ENCODE measurements at regions not wholly inside any gene's neighbourhood (a gene's known extent, or its start where the extent isn't known, plus 50 kb on each side); places are given as distances from the start of the nearest gene placed in this dataset.

- no peak for DNase-seq
These were observed 239.9 kb upstream of the ZNF32 start for GRCh38 chr10:43888586-43888985.

GRCh38 chr10:43885842-43886241, 237.2 kb upstream of the ZNF32 start:
- DNase-seq, result no peak

DNA sequence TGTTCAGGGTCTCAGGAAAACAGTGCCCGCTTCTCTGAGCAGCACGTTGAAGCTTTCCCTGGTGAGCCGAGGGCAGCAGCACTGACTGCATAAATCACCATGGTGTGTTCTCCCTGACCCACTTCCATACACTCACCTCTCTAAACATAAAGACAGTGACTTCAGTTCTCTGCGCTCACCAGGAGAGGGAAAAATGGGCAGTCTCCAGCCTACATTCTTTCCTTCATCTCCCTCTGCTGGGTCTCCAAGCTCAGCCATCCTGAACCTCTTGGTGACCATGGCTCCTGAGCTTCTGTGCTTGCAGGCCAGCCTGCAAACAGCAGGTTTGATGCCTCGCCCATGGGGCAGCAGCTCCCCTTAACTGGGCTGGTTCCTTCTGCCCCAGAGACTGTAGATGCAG, 236.6 kb upstream of the ZNF32 start:
- no peak for DNase-seq

DNA sequence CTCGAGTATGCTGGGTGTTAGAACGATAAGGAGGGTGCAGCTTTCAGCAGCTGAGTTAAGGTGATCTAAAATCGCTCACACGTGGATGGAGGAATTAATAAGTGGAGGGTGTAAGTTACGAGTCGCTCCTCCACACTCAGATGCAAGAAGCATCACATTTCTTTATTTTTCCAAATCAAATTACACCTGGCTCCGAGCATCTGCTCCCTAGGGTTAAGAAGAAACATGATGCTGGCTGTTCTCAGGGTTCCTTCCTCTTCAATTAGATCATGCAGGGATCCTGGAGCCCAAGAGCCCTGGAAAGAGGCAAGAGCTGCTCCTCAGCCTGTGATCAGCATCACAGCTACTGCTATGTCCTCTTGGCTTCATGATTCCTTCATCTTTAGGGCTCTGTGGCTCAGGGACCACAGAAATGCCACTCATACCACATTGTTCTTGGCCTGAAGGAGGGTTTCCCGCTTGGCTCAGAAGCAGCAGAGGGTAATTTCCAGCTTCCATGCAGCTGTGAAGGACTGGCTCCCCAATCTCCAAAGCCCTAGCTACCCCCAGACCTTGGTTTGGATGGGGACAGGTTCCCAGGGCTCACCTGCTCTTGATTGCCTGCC, 235.9 kb upstream of the ZNF32 start:
- no peak for DNase-seq

DNA sequence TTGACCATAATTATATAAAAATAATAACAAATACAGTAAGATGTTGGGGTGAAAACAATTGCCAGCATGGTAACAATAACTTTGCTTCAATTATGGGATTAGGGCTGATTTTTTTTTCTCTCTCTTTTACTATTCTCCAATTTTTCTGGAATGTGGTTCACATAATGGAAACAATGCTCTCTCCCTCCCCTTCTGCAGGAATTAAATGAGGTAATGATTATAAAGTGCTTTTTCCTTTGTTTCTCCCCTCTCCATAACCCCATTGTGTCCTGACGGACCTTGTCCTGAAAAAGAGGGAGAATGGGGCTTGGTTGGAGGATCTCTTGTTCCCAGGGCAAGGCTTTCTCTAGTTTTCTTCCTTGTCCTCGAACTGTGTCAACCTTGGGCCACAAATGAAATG, 234.0 kb upstream of the ZNF32 start:
- DNase-seq, result no peak

- DNase-seq, result no peak
These were observed 233.0 kb upstream of the ZNF32 start for GRCh38 chr10:43881657-43882056.

DNA sequence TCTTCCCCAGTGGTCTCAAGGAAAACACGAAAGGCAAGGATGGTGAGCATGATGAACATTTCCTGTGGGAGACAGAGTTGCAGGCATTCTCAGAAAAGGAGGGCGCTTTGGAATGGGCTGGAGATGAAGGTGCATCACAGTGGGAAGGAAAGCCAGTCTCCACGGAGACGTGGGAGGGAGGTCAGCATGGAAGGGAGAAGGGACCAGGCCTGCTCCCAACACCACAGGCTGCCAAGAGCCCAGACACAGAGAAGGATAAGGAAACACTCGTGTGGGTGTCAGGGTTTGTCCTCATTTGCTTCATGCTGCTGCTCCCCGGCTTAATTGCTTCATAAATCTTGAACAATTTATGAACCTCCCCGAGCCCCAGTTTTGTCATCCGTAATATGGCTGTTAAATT, 231.5 kb upstream of the ZNF32 start:
- no peak for DNase-seq

DNA sequence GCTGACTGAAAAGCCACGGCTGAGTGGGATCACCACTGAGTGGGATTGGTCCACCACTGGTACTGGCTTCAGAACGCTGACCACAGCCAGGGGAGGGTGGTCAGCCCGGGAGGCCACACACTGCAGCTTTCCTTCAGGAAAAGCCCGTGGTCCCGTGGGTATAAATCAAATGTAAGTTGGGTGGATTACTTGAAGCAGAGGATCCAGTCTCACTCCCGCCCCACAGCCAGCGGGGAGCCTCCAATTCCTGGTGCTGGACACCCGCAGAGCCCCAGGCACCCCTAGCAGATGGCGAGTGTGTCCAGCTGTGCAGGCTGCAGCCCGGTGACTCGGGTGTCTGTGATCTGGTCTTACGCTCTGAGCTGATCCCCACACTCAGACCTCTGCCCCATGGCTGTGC, 231.1 kb upstream of the ZNF32 start:
- DNase-seq, result no peak

DNA sequence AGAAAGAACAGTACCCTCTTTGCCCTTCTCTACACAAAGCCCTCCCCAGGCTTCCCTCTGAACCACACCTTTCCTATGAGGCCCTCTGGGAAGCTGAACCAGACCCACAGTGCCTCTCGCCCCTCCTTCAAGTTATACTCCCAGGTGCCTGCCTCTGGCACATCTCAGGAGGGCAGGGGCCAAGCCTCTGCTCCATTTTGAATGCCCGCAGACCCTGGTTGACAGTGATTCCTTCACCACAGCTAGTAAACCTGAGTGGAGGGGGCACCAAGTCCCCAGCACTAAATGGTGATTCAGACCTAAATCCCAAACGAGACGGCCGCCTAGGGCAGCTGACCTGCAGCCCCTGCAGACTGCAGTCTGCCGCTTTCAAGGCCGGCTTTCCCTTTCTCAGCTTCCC, 230.5 kb upstream of the ZNF32 start:
- DNase-seq, result no peak

DNA sequence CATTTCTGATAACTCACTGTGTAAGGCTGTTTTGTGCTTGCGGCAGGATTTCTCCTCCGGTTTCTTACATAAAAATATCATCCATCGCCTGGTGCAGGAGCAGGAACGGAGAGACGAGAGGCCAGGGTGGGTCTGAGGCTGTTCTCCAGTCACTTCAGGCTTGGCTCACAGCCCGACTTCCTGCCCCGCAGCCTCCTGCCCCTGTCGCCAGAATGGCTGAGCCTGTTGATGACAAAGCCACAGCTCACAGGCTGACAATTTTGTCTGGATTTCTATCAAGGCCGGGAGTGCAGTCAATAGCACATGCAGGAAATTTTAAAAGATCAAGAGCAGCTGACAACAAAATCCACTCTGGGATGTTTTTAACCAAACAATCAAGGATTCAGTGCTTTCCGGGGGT, 229.7 kb upstream of the ZNF32 start:
- DNase-seq, result no peak

DNA sequence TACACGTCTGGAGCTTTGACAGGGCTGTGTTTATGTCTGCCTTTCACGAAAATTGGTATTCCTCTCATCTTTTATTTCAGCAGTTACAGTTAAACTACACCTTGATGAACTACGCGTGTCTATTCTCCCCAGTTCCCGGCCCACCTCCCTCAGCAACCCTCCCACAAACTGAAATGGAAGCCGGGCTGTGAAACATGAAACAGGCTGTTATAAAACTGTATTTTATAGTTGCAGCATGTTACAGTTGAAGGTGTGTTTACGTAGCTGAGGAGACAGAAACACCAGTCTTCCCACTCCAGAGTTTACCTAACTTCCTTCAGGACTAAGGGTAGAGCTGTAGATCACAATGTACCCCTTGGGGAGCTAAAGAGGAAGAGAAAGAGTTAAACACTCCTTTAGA, 228.3 kb upstream of the ZNF32 start:
- no peak for DNase-seq

DNA sequence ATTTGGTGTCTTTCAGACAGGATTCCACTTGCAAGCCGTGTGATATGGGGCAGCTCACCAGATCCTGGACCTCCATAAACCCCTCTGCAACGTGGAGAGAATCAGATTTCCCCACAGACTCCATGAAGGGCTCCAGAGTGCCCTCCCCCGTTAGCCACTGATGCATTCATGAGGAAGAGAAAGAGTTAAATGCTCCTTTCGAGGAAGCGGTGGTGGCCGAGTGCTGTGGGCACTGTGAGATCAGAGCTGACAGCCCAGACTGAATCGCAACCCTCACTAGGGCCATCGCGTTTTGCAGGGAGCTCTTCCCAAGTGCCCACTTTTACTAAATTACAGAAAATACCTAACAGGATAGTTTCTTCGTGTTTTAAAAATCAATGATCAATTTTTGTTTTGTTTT, 226.3 kb upstream of the ZNF32 start:
- DNase-seq, result no peak

GRCh38 chr10:43873717-43874116, 225.0 kb upstream of the ZNF32 start:
- DNase-seq, result no peak

DNA sequence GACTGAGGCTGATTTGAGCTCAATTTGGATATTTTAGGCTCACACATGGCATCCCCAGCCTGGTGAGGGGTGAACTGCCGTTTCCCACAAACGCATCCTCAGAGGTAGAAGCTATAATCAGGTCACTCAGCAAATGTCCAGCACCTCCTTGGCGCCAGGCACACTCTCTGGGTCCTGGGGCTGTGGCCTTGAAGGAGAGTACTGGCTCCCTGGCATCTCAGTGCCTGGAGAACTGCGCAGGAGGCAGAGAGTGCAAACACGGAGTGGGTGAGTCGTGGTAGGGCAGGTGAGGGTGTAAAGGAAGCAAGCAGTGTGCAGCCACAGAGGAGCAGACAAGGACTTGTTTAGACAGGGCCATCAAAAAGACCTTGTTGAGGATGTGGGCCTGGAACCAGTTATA, 224.0 kb upstream of the ZNF32 start:
- DNase-seq, result no peak

GRCh38 chr10:43871545-43871944, 222.9 kb upstream of the ZNF32 start:
- no peak for DNase-seq

DNA sequence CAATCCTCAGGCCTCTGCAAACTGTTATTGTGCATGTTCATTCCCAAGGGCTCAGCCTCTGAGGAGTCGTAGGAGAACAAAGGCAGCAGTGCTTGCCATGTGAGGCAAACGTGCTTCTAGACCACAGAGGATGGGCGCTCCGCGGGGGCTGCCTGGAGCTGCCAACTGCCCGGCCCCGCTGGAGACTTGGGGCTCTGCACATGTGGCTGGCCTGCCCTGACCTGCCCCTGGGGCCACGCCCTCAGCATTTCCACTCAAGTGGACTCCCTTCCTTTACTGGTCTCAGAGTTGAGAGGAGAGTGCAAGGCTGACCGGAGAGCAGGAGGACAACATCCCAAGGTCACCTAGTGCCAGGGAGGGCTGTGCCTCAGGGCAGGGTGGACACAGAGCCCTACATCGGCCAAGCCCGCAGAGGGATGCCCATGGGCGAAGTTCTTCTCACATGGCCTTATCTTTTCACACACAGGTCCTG, 222.3 kb upstream of the ZNF32 start:
- DNase-seq, result no peak

DNA sequence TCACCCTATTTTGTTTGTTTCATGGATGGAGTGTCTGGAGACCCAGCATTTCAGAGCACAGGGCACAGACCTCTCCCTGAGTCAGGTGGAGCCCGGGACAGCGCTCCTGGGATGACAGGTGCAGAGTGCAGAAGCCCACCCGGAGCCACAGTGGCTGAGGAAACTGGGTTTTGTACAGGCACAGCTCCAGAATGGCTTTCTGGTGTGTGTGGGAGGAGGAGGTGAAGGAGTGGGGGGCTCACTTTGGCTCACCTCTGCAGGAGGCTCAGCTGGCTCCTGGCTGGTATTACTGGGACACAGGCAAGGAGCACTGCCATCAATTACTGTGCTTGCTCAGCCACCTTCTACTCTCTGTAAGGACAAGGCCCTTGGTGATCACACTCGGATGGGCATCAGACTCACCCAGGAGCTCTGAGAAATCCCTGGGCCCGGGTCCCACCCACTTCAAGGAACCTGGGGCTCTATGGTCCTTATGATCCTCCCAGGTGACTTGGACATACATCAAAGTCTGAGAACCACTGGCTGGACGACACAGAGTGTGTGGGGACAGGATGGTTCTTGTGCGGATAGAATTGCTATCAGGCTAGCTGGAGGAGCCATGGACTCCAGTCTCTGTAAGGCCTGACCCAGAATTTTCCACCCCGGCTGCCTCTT, 221.1 kb upstream of the ZNF32 start:
- no peak for DNase-seq

DNA sequence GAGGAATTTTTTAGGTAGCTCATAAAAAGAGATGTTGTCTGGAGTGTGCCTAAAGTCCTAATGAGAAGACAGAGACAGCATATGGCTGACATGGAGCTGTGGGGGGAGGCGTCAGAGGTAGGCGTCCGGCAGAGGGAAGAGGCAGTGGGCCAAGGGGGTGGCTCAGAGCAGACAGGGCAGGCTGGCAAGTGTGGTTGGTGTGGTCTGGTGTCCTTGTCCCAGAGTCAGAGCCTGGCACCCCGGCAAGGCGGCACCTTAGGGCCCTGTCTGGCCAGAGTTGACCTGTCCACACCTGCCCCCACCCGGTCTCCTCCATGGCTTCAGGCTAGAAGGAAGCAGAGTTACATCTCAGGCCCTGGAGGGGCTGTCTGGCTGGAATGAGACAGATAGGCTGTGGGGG, 220.3 kb upstream of the ZNF32 start:
- no peak for DNase-seq

GRCh38 chr10:43867667-43868565, 219.2 kb upstream of the ZNF32 start:
- no peak for DNase-seq

DNA sequence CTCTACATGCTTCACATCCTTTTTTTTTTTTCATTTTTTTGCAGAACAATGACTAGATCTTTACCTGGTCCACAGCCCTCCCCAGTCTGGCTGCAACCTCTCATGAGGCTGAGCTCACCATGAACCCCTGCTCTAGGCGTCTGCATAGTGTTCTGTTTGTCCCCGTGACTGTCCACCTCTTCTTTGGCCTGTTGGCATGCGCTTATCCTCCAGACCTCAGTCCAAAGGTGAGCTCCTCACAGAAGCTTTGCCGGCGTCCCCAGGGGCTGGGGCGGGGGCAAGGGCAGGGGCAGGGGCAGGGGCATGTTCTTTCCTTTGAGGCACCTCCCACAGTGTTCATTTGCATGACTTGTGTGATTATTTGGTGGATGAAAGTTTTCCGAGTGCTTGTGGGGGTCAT, 218.4 kb upstream of the ZNF32 start:
- DNase-seq, result no peak

- DNase-seq, result no peak
These were observed 218.0 kb upstream of the ZNF32 start for GRCh38 chr10:43866712-43867111.

DNA sequence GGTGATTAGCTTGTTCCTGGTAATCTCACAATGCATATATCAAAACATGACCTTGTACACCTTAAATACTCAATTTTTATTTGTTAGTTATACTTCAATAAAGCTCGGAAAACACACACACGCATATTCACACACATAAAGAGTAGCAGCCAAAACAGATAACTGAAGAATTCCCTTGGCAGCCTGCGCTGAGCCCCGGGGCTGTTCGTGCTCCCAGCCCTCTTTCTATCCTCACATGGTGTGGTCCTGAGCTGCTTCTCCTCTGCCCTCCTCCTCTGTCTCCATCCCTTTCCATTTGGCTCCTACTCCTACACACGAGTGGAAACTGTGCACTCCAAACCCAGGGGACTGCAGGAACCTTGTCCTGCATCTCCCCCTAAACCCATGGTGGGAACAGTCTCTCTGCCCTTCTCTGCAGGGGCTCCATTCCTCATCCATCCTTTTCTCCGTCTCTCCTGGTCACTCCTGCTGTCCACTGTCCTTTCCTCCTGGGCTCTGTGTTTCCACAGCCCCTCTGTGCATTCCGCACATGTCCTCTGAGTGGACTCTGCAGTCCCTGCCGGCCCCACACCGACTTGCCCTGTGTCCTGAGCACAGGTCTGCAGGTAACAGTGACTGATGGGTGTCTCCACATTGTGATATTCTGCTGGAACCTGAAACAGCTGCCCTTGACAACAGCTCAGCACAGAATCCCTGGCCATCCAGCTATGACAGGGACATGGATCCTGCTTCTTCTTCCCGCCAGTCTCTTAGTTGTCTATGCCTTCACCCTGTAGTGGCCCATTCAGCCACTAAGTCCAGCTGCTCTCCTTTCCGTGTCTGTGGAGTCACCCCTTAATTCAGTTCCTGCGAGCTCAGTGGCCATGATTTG, 216.8 kb upstream of the ZNF32 start:
- DNase-seq, result no peak

DNA sequence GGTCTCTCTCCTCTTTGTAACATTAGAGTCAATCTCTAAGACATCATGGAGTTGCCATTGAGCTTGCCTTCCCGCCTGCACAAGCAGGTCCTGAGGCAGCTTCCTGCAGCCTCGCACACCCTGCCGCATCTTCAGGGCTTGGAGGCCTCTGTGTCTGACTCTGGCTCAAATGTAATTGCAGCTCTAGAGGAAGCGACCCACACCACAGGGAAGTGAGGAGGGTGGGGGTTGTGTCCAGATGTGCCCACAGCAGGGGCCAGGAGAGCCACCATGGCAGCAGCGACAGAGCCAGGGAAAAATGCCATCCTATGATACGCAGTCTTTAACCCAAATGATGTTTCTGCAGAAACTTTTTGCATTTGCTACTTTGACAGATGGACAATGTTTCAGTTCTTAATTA, 216.0 kb upstream of the ZNF32 start:
- no peak for DNase-seq
